Neural cell (in vitro differentiated cells): ENCODE measurements at regions not wholly inside any gene's neighbourhood (a gene's known extent, or its start where the extent isn't known, plus 50 kb on each side); places are given as distances from the start of the nearest gene placed in this dataset.

Source experiments
- H2AFZ ChIP-seq: fragments of 200-600, 300-800 bp; sonication (generic), shearing (Covaris generic); 2 replicates; pipeline ENCODE4 v1.6.0; 2014; ENCODE audit warnings: low read depth, mild to moderate bottlenecking, antibody characterized with exemption, low read length, moderate library complexity
- H3F3A ChIP-seq: fragments of 200-600 bp; shearing (Covaris generic); 2 replicates; pipeline ENCODE4 v1.6.1; 2016; ENCODE audit warnings: mild to moderate bottlenecking, moderate library complexity, mixed read lengths, antibody characterized with exemption, low read length; ENCODE audit not compliant: insufficient read depth, poor library complexity, severe bottlenecking
- H3K27ac ChIP-seq: fragments of 200-600, 300-800 bp; sonication (generic), shearing (Covaris generic); 2 replicates; pipeline ENCODE4 v1.5.1; 2014; ENCODE audit warnings: mild to moderate bottlenecking, low read length, moderate library complexity
- H3K27me3 ChIP-seq: fragments of 300-800, 200-600 bp; sonication (generic), shearing (Covaris generic); 2 replicates; pipeline ENCODE4 v1.6.0; 2014; ENCODE audit warnings: mild to moderate bottlenecking, low read depth, low read length, moderate library complexity; ENCODE audit not compliant: insufficient read depth
- H3K36me3 ChIP-seq: fragments of 300-800, 200-600 bp; sonication (generic), shearing (Covaris generic); 2 replicates; pipeline ENCODE4 v1.5.1; 2014; ENCODE audit warnings: mild to moderate bottlenecking, antibody characterized with exemption, low read length, moderate library complexity; ENCODE audit not compliant: insufficient read depth
- H3K4me2 ChIP-seq: fragments of 300-800, 200-600 bp; sonication (generic), shearing (Covaris generic); 2 replicates; pipeline ENCODE4 v1.6.0; 2014; ENCODE audit warnings: mild to moderate bottlenecking, low read length
- H3K4me3 ChIP-seq: fragments of 300-800, 200-600 bp; sonication (generic), shearing (Covaris generic); 2 replicates; pipeline ENCODE4 v1.5.1; 2014; ENCODE audit warnings: mild to moderate bottlenecking, low read length, moderate library complexity
- H3K79me2 ChIP-seq: fragments of 200-600 bp; shearing (Covaris generic); replicated peaks from 2 replicates; pipeline ENCODE4 v1.6.0; 2014; ENCODE audit warnings: mild to moderate bottlenecking, low read length, moderate library complexity; ENCODE audit not compliant: insufficient read depth
- H3K9ac ChIP-seq: fragments of 300-800, 200-600 bp; sonication (generic), shearing (Covaris generic); 2 replicates; pipeline ENCODE4 v1.6.1; 2016; ENCODE audit warnings: mild to moderate bottlenecking, low read length, mixed read lengths
- H3K9me2 ChIP-seq: fragments of 200-600 bp; shearing (Covaris generic); 2 replicates; pipeline ENCODE4 v1.6.1; 2016; ENCODE audit warnings: mild to moderate bottlenecking, low read length, mixed read lengths; ENCODE audit not compliant: insufficient read depth
- H3K9me3 ChIP-seq: fragments of 200-600, 300-800 bp; sonication (generic), shearing (Covaris generic); 2 replicates; pipeline ENCODE4 v1.6.1; 2016; ENCODE audit warnings: mild to moderate bottlenecking, mixed run types, low read length, moderate library complexity, mixed read lengths
- H4K20me1 ChIP-seq: fragments of 200-600 bp; shearing (Covaris generic); 2 replicates; pipeline ENCODE4 v1.6.1; 2016; ENCODE audit warnings: mild to moderate bottlenecking, mixed run types; ENCODE audit not compliant: insufficient read depth
- EP300 ChIP-seq: fragments of 450-650 bp; conservative IDR thresholded peaks from 2 replicates; pipeline ENCODE4 v1.6.1; 2014; ENCODE audit warnings: antibody characterized with exemption, mild to moderate bottlenecking, moderate library complexity; ENCODE audit not compliant: poor library complexity, severe bottlenecking
- EZH2 ChIP-seq: fragments of 200-600, 300-800 bp; shearing (Covaris generic), sonication (generic); IDR thresholded peaks from 2 replicates; pipeline ENCODE4 v1.6.1; 2014; ENCODE audit warnings: antibody characterized with exemption, low read length, borderline replicate concordance, mild to moderate bottlenecking; ENCODE audit not compliant: insufficient read depth, poor library complexity, severe bottlenecking
- MXI1 ChIP-seq: fragments of 450-650 bp; conservative IDR thresholded peaks from 2 replicates; pipeline ENCODE4 v1.6.1; 2014; ENCODE audit warnings: antibody characterized with exemption, mild to moderate bottlenecking; ENCODE audit not compliant: poor library complexity, severe bottlenecking
- POLR2AphosphoS5 ChIP-seq: IDR thresholded peaks from 2 replicates; pipeline ENCODE4 v1.6.1; 2012
- RAD21 ChIP-seq: fragments of 450-650 bp; conservative IDR thresholded peaks from 2 replicates; pipeline ENCODE4 v1.6.1; 2014; ENCODE audit warnings: antibody characterized with exemption, mild to moderate bottlenecking, moderate library complexity
- REST ChIP-seq: IDR thresholded peaks from 2 replicates; pipeline ENCODE4 v1.6.1; 2012; ENCODE audit warnings: borderline replicate concordance
- SMC3 ChIP-seq: fragments of 450-650 bp; conservative IDR thresholded peaks from 2 replicates; pipeline ENCODE4 v1.6.1; 2014; ENCODE audit warnings: antibody characterized with exemption, mild to moderate bottlenecking, moderate library complexity; ENCODE audit not compliant: poor library complexity
- TAF1 ChIP-seq: IDR thresholded peaks from 2 replicates; pipeline ENCODE4 v1.6.1; 2012; ENCODE audit warnings: low read depth
- TF ChIP-seq, protein P1 (sequence below): fragments of 450-650 bp; IDR thresholded peaks from 2 replicates; pipeline ENCODE4 v1.5.1; 2014; ENCODE audit warnings: antibody characterized with exemption, mild to moderate bottlenecking, moderate library complexity; ENCODE audit not compliant: poor library complexity, severe bottlenecking

- no peaks in the 10 kb centered on the region for H3K9me3 ChIP-seq
- H4K20me1 ChIP-seq, result no peaks in the 10 kb centered on the region
- H3K79me2 ChIP-seq, result no peaks in the 10 kb centered on the region
- no peaks in the 10 kb centered on the region for H3F3A ChIP-seq
- H3K4me2 ChIP-seq, result no peak overlapping the region
- H3K9ac ChIP-seq, result no peak overlapping the region
- no peak for TF ChIP-seq MXI1
- TF ChIP-seq SMC3, result no peak
- TF ChIP-seq EP300, result no peak
- no peak for TF ChIP-seq EZH2
- TF ChIP-seq RAD21, result no peak
- no peak overlapping the region for H3K4me3 ChIP-seq
- no peaks in the 10 kb centered on the region for H3K36me3 ChIP-seq
- H3K9me2 ChIP-seq, result no peaks in the 10 kb centered on the region
- no peak overlapping the region for H2AFZ ChIP-seq
- H3K27ac ChIP-seq, result no peak overlapping the region
- no peaks in the 10 kb centered on the region for H3K27me3 ChIP-seq
Observed at GRCh38 chr4:100286636-100287035, 96.4 kb upstream of the DDIT4L start.

DNA sequence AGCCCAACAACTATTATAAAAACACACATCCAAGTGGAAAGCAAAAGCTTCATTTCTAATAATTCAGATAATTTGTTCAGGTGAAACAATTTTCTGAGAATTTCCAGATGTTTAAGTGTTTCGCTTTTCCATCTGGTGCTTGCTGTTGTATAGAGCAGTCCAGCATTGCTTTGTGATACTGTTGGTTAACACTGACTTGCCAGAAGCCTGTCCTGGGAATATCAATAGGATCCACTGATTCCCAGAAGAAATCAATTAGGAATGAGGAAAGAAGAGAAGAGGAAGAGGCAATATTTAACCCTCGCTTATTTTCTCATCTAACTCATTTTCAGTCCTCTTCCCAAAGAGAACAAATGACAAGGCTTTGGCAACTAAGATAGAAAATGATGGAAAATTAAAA lies 94.9 kb upstream of the DDIT4L start:
- no peak overlapping the region for H3K4me2 ChIP-seq
- H3K9ac ChIP-seq, result no peak overlapping the region
- H3F3A ChIP-seq, result no peaks in the 10 kb centered on the region
- H3K27ac ChIP-seq, result no peak overlapping the region
- H2AFZ ChIP-seq, result no peak overlapping the region
- H3K27me3 ChIP-seq, result no peaks in the 10 kb centered on the region
- no peaks in the 10 kb centered on the region for H3K9me2 ChIP-seq
- no peak overlapping the region for H3K4me3 ChIP-seq
- no peaks in the 10 kb centered on the region for H3K79me2 ChIP-seq
- no peaks in the 10 kb centered on the region for H4K20me1 ChIP-seq
- H3K9me3 ChIP-seq, result no peaks in the 10 kb centered on the region
- no peaks in the 10 kb centered on the region for H3K36me3 ChIP-seq
- TF ChIP-seq EP300 (no peak), RAD21 (no peak), MXI1 (no peak), EZH2 (no peak)

DNA sequence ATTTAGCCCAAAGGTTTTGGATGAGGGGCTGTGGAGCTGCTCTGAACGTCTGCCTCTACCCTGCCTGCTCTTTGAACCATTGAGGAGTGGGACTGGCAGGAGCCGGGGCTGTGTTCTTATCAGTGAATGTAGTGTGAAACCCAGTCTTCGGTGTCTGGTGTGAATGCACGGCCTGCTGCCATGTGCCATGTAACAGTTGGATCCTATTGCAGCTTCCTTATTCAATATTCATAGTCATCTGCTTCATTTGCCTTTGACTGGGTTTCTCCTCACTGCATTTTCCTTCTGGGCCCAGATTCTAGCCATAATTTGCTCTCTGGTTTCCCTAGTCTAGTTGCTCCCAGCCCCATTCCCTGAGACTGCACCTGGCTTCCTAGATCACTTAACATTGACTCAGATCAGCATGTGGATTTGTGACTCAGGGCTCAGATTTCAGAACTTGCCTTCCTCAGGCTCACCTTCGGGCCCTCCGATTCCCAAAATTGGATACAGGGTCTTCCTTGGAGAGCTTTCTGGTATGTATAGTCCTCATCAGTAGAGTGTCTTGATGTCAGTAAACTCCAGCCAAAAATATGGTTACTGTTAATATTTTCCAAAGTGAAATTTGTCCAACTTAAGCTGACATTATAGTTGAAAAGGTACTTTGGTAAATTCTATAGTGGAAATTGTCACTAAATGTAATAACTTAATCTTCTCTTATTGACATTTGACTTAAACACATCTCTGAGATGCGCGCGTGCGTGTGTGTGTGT lies 94.0 kb upstream of the DDIT4L start:
- H3K9me3 ChIP-seq, result no peaks in the 10 kb centered on the region
- H3K4me2 ChIP-seq, result no peak overlapping the region
- no peaks in the 10 kb centered on the region for H3K79me2 ChIP-seq
- H3K36me3 ChIP-seq, result no peaks in the 10 kb centered on the region
- no peak overlapping the region for H3K27ac ChIP-seq
- H3F3A ChIP-seq, result no peaks in the 10 kb centered on the region
- H3K27me3 ChIP-seq, result no peaks in the 10 kb centered on the region
- no peak overlapping the region for H3K9ac ChIP-seq
- no peaks in the 10 kb centered on the region for H4K20me1 ChIP-seq
- H3K4me3 ChIP-seq, result no peak overlapping the region
- H3K9me2 ChIP-seq, result no peaks in the 10 kb centered on the region
- TF ChIP-seq TAF1 (no peak), EZH2 (no peak), POLR2AphosphoS5 (no peak), MXI1 (no peak)
- no peak overlapping the region for H2AFZ ChIP-seq

GRCh38 chr4:100280807-100281206 lies 90.5 kb upstream of the DDIT4L start:
- Histone ChIP-seq H3K27ac (no peak overlapping the region), H3K9me3 (no peaks in the 10 kb centered on the region), H3K9ac (no peak overlapping the region), H3K4me3 (no peak overlapping the region), H2AFZ (no peak overlapping the region), H3K9me2 (no peaks in the 10 kb centered on the region), H3K27me3 (no peaks in the 10 kb centered on the region), H4K20me1 (no peaks in the 10 kb centered on the region), H3K36me3 (no peaks in the 10 kb centered on the region), H3K4me2 (no peak overlapping the region), H3K79me2 (no peaks in the 10 kb centered on the region), H3F3A (no peaks in the 10 kb centered on the region)
- TF ChIP-seq POLR2AphosphoS5, result no peak
- no peak for TF ChIP-seq RAD21
- no peak for TF ChIP-seq SMC3
- TF ChIP-seq, protein P1, sequence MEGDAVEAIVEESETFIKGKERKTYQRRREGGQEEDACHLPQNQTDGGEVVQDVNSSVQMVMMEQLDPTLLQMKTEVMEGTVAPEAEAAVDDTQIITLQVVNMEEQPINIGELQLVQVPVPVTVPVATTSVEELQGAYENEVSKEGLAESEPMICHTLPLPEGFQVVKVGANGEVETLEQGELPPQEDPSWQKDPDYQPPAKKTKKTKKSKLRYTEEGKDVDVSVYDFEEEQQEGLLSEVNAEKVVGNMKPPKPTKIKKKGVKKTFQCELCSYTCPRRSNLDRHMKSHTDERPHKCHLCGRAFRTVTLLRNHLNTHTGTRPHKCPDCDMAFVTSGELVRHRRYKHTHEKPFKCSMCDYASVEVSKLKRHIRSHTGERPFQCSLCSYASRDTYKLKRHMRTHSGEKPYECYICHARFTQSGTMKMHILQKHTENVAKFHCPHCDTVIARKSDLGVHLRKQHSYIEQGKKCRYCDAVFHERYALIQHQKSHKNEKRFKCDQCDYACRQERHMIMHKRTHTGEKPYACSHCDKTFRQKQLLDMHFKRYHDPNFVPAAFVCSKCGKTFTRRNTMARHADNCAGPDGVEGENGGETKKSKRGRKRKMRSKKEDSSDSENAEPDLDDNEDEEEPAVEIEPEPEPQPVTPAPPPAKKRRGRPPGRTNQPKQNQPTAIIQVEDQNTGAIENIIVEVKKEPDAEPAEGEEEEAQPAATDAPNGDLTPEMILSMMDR, result no peak
- no peak for TF ChIP-seq EP300
- no peak for TF ChIP-seq EZH2
- TF ChIP-seq MXI1, result no peak
- TF ChIP-seq REST, result no peak
